AG09319 (cell line): ENCODE measurements at regions not wholly inside any gene's neighbourhood (a gene's known extent, or its start where the extent isn't known, plus 50 kb on each side); places are given as distances from the start of the nearest gene placed in this dataset.

Source experiments
- DNase-seq: peaks from one replicate; pipeline ENCODE4 v3.0.0-alpha.2; 2010; ENCODE audit warnings: low read depth; ENCODE audit errors: extremely low read depth
- TF ChIP-seq, protein P1 (sequence below): IDR thresholded peaks from 2 replicates; pipeline ENCODE4 v1.5.1; 2011; ENCODE audit warnings: low read depth, mild to moderate bottlenecking, inconsistent platforms, low read length, moderate library complexity

DNA sequence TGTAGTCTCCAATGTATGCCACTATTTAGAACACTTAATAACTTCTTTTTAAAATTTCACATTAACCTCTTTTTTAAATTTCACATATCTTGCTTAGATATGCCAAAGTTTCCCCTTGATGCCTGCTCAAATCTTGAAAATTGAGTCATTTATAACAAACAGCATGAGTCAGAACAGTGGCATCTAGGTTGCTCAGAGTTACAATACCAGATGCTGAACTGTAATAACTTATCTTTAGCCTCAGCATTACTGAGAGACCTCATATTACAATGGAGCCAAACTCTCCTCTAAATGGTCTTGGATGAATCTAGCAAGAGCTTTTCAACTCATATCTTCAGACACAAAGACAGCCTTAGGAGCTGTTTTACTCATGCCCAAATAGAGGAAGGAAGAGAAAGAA is 439.3 kb upstream of the ARPP21 start:
- no peak for DNase-seq

DNA sequence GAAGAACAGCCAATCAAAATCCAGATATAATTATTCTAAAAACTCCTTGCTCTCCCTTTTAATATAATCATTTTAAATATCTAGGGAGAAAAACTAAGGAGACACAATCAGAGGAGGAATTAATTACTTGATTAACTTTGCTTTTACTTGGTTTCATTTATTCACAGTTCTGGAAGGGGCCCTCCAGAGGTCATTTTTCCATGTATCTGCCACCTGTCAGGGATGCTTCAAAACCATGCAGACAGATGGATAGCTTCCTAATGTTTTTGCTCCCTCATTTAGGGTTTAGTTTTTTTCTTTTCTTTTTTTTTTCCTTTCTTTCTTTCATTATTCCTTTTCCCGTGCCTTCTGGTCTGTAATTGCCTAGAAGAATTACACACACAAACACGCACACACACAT is 438.1 kb upstream of the ARPP21 start:
- DNase-seq = no peak
- TF ChIP-seq, protein P1, sequence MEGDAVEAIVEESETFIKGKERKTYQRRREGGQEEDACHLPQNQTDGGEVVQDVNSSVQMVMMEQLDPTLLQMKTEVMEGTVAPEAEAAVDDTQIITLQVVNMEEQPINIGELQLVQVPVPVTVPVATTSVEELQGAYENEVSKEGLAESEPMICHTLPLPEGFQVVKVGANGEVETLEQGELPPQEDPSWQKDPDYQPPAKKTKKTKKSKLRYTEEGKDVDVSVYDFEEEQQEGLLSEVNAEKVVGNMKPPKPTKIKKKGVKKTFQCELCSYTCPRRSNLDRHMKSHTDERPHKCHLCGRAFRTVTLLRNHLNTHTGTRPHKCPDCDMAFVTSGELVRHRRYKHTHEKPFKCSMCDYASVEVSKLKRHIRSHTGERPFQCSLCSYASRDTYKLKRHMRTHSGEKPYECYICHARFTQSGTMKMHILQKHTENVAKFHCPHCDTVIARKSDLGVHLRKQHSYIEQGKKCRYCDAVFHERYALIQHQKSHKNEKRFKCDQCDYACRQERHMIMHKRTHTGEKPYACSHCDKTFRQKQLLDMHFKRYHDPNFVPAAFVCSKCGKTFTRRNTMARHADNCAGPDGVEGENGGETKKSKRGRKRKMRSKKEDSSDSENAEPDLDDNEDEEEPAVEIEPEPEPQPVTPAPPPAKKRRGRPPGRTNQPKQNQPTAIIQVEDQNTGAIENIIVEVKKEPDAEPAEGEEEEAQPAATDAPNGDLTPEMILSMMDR = no peak

More for the DNA sequence above, 439.3 kb upstream of the ARPP21 start:
- TF ChIP-seq, protein P1 = no peak

DNA sequence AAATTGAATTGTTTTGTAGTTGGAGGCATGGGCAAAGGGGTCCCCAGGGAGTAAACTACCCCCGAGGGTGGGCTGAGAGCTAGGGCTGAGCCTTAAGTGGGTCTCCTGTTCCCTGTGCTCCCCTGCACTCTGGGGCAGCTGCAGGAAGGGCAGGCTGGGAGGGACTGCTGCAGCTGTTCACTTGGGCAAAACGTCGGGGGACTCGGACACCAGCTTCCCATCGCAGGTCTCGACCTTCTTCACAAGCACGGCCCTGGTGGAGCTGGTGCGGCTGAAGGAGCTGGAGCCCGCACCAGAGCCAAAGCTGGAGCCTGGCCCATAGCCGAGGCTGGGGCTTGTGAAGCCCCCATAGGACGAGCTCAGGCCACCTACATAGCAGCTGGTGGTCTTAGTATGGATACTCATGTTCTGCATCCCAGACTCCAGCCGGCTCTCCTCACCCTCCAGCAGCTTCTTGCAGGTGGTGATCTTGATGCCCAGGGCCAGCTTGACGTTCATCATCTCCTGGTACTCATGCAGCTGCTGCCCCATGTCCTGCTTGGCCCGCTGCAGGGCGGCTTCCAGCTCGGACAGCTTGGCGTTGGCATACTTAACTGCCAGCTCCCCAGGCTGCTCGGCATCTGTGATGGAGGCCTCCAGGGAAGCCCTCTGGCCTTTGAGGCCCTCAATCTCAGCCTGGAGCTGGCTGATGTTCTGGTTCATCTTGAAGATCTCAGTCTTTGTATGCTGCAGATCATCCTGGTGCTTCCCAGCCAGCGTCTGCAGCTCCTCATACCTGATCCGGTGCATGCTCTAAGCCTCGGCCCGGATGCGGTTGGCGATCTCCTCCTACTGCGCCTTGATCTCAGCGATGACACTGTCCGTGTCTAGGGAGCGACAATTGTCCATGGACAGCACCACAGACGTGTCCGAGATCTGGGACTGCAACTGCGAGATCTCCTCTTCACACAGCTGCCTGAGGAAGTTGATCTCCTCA is 423.5 kb upstream of the ARPP21 start:
- no peak for DNase-seq
- TF ChIP-seq, protein P1 = no peak

DNA sequence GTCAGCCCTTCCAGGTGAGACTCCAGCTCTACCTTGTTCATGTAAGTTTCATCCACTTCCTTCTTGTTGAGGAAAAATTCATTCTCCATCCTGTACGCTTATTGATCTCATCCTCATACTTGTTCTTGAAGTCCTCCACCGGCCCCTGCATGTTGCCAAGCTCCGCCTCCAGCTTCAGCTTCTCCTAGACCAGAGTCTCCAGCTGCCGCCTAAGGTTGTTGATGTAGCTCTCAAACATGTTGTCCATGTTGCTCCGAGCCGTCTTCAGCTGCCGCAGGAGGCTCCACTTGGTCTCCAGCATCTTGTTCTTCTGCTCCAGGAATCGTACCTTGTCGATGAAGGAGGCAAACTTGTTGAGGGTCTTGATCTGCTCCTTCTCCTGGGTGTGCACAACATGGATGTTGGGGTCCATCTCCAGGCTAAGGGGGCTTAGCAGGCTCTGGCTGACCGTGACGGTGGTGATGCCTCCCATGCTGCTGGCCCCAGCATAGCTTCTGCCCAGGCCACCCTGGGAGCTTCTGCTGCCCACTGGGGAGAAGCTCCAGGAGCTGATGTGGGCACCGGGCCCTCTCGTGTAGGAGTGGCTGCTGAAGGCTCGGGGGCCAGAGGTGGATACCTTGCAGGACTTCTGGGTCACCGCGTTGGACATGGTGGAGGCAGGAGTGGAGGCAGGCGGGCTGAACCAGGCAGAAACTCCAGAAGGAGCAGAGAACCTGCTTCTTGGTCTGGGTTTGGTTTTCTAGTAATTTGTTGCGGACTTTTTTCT is 422.6 kb upstream of the ARPP21 start:
- DNase-seq = no peak
- TF ChIP-seq, protein P1 = no peak

DNA sequence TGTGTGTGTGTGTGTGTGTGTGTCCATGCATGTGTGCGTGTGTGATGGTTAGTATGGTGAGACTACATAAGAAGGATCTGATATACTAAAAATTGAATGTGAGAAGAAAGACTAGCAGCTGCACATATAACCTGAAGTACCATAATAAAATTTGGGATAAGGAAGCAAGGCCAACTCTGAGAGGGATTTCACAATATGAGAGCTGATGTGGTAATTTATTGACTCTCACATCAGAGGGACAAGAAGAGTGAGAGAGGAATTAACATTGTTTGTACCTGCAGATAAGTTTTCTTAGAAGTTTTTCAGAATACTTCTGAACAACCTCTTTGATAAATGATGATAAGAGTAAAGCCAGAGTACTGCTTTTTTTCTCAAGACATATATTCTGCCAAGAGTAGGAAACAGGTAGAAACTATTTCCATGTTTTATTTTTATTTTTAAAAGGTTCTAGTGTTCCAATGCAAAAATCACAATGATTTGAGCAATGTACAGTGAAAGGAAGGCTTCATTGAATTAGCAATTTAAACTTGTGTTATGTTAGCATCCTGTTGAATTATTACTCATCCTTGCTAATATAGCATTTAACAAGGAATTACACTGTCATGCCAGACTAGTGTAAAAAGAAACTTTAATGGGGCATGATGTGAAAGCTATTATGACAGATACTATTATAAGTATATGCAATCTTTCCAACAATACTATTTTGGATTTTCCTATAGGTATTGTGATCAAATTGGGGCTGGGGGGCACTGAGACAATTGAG is 415.5 kb upstream of the ARPP21 start:
- TF ChIP-seq, protein P1 = no peak
- DNase-seq = no peak

DNA sequence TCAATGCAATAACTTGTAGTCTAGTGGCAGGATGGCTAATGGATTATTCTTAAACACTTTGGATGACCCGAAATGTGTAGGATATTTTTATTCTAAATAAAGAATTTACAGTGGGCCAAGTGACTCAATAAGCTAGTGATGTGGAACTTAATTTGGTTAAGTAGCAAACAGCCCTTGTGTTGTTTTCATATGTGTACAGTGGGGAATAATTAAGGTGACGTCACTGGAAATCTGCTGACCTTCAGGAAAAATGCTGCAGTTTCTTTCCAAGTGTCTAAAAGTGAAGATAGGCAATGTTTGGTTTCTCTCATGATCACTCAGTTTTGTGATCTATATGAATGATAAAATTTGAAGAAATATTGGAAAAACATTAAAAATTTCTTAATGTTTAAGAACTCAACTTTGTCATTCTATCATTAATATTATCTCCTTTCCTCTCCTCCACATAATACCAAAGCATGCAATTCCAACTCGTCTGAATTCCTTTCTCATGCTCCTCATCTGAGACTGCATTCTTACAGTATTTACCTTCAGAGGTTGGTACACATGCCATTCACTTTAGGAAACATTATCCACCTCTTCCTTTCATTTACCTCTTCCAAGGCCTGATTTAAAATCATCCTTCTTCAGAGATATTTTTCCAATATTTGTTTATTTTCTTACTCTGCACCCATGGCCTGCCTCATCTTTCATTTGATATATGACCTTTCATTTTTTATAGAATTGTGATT is 414.6 kb upstream of the ARPP21 start:
- DNase-seq = no peak
- TF ChIP-seq, protein P1 = no peak
